ENCODE measurements at regions not wholly inside any gene's neighbourhood (a gene's known extent, or its start where the extent isn't known, plus 50 kb on each side); places are given as distances from the start of the nearest gene placed in this dataset.
A peak's percentile ranks its signal among the peaks of the same experiment; 100 is the strongest.
"Not testable (repeated sequence)": the region's sequence is repeated elsewhere in the genome, so short reads cannot be mapped to it uniquely, and the experiment has no call there.

GRCh38 chr4:103998756-103999155 is 279.0 kb upstream of the TACR3 start:
- DNase-seq = no peak

GRCh38 chr4:103996637-103997036 is 276.9 kb upstream of the TACR3 start:
- DNase-seq = peak in 24 of 56 donors; percentile 0 to 49 (median 14)

GRCh38 chr4:103996064-103996463 is 276.3 kb upstream of the TACR3 start:
- DNase-seq = peak in 3 of 56 donors; percentile 6 to 30 (median 8)

GRCh38 chr4:103994059-103994458 is 274.3 kb upstream of the TACR3 start:
- DNase-seq = no peak

GRCh38 chr4:103982454-103982853 is 262.7 kb upstream of the TACR3 start:
- no peak for DNase-seq

- DNase-seq = no peak
These were observed 228.6 kb upstream of the TACR3 start for GRCh38 chr4:103948244-103949018.

- DNase-seq = no peak
These were observed 227.8 kb upstream of the TACR3 start for GRCh38 chr4:103947617-103948016.

- DNase-seq = not testable (repeated sequence)
These were observed 227.0 kb upstream of the TACR3 start for GRCh38 chr4:103946621-103947268.

- no peak for DNase-seq
These were observed 218.7 kb upstream of the TACR3 start for GRCh38 chr4:103938488-103938887.

- no peak for DNase-seq
These were observed 216.9 kb upstream of the TACR3 start for GRCh38 chr4:103936653-103937145.

GRCh38 chr4:103934178-103934789 is 214.5 kb upstream of the TACR3 start:
- DNase-seq = peak in 8 of 56 donors; percentile 1 to 68 (median 7)

- no peak for DNase-seq
These were observed 208.6 kb upstream of the TACR3 start for GRCh38 chr4:103928370-103928769.

GRCh38 chr4:103923551-103923950 is 203.8 kb upstream of the TACR3 start:
- DNase-seq = no peak

GRCh38 chr4:103918214-103918613 is 198.4 kb upstream of the TACR3 start:
- DNase-seq = no peak

GRCh38 chr4:103915224-103915869 is 195.6 kb upstream of the TACR3 start:
- peak in 2 of 56 donors; percentile 8 to 11 for DNase-seq

GRCh38 chr4:103907414-103907813 is 187.6 kb upstream of the TACR3 start:
- no peak for DNase-seq

GRCh38 chr4:103904123-103904522 is 184.3 kb upstream of the TACR3 start:
- no peak for DNase-seq

GRCh38 chr4:103902730-103903129 is 182.9 kb upstream of the TACR3 start:
- DNase-seq = no peak

- DNase-seq = no peak
These were observed 176.2 kb upstream of the TACR3 start for GRCh38 chr4:103895876-103896465.

GRCh38 chr4:103892586-103892985 is 172.8 kb upstream of the TACR3 start:
- no peak for DNase-seq

GRCh38 chr4:103887191-103887590 is 167.4 kb upstream of the TACR3 start:
- DNase-seq = no peak

Data from amygdala (tissue), 56 donors.